Gastrocnemius medialis (tissue), 4 donors: ENCODE measurements at regions not wholly inside any gene's neighbourhood (a gene's known extent, or its start where the extent isn't known, plus 50 kb on each side); places are given as distances from the start of the nearest gene placed in this dataset.

Experiments
- CTCF ChIP-seq, 5 experiments: fragments of 450-650 bp in 3 of 5; fragments of 200-600 bp in 2 of 5; sonication (generic) in 2 of 5; IDR thresholded peaks in 4 of 5; conservative IDR thresholded peaks in 1 of 5; 1 replicate in 4 of 5; 2 replicates in 1 of 5; pipeline ENCODE4 v1.5.1; 2016 to 2019; ENCODE audit warnings: antibody characterized with exemption in 5 of 5, mild to moderate bottlenecking in 3 of 5, moderate library complexity in 3 of 5
- POLR2A ChIP-seq, 2 donors: fragments of 450-650 bp; IDR thresholded peaks; one replicate each; pipeline ENCODE4 v1.6.1; 2017; ENCODE audit warnings: antibody characterized with exemption in 2 of 2, mild to moderate bottlenecking in 2 of 2, moderate library complexity in 2 of 2

GRCh38 chr4:63583007-63583406 lies 826.2 kb downstream of the TECRL start:
- TF ChIP-seq POLR2A (IDR thresholded peaks at IDR 0.05), result no peak
- TF ChIP-seq CTCF (IDR thresholded peaks at IDR 0.05 in 4 of 5, conservative IDR thresholded peaks at IDR 0.05 in 1 of 5), result no peak
